Panc1 (cell line): ENCODE measurements at regions not wholly inside any gene's neighbourhood (a gene's known extent, or its start where the extent isn't known, plus 50 kb on each side); places are given as distances from the start of the nearest gene placed in this dataset.

ENCODE experiments used
- CTCF ChIP-seq: fragments of 450-650 bp; IDR thresholded peaks from 2 replicates; pipeline ENCODE4 v1.5.1; 2017; ENCODE audit warnings: mild to moderate bottlenecking
- REST ChIP-seq, 2 experiments: IDR thresholded peaks; 2 replicates each; pipeline ENCODE4 v1.6.1; 2011 to 2012; ENCODE audit warnings: low read depth in 2 of 2, control low read depth in 1 of 2, low read length in 1 of 2, mild to moderate bottlenecking in 1 of 2, moderate library complexity in 1 of 2; ENCODE audit not compliant: insufficient read depth in 1 of 2
- SIN3A ChIP-seq: IDR thresholded peaks from 2 replicates; pipeline ENCODE4 v1.6.1; 2012; ENCODE audit warnings: low read depth, mild to moderate bottlenecking, low read length, moderate library complexity, borderline replicate concordance; ENCODE audit not compliant: insufficient read depth

GRCh38 chr7:26043801-26044200, 108.2 kb upstream of the NFE2L3 start:
- TF ChIP-seq REST (IDR thresholded peaks at IDR 0.05; ENCODE audit: insufficient read depth in 1 of 2, low read depth in 2 of 2, low read length in 1 of 2): no peak
- no peak for TF ChIP-seq SIN3A
- no peak for TF ChIP-seq CTCF
